Stimulated activated CD4-positive, alpha-beta T cell treated with anti-CD3 and anti-CD28 coated beads, TNF-alpha, amount 100 ng/mL, for 24 hours (primary cell): ENCODE measurements at regions not wholly inside any gene's neighbourhood (a gene's known extent, or its start where the extent isn't known, plus 50 kb on each side); places are given as distances from the start of the nearest gene placed in this dataset.
"Not testable (repeated sequence)": the region's sequence is repeated elsewhere in the genome, so short reads cannot be mapped to it uniquely, and the experiment has no call there.

ENCODE experiments used
- DNase-seq, 3 experiments: peaks; one replicate each; pipeline ENCODE4 v3.0.0-alpha.2; 2020; ENCODE audit warnings: low read depth in 3 of 3

- no peak for DNase-seq
Measured at GRCh38 chr18:41899535-41899934, 55.5 kb upstream of the PIK3C3 start.

DNA sequence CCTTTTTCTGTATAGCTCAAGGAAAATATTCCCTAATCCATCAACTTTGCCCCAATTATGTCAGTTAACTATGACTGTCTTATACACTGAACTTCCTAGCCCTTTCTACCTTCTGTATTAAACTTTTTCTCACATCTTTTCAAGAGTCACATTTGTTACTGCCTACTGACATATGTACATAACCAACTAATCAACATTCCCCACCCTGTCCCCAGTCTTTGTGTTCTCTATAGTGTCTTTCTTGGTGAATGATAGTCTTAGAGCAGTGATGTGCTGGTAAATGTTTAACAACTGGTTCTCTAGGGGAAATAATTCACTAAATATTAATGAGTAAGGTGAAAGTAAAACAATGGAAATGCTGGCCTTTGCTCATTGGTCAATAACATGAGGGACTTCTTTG is 61.6 kb upstream of the PIK3C3 start:
- no peak for DNase-seq

DNA sequence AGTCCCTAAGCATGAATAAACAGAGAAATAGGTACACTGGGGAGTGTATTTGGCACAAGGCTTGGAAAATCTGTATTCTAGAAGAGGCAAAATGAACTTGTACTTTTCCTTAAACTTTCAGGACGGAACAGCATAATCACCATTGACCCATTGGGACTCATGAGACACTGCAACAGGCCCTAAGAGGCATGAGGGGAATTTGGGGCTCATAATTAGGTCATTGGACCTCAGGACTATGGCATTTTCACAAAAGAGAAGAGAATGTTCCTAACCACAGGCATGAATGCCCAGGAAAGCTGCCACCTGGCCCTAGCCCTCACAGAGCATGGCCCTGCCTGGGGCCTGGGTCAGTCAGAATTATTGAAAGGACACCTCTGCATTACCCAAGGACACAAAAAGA is 67.9 kb upstream of the PIK3C3 start:
- no peak for DNase-seq

GRCh38 chr18:41886126-41886807 is 68.8 kb upstream of the PIK3C3 start:
- no peak for DNase-seq

DNA sequence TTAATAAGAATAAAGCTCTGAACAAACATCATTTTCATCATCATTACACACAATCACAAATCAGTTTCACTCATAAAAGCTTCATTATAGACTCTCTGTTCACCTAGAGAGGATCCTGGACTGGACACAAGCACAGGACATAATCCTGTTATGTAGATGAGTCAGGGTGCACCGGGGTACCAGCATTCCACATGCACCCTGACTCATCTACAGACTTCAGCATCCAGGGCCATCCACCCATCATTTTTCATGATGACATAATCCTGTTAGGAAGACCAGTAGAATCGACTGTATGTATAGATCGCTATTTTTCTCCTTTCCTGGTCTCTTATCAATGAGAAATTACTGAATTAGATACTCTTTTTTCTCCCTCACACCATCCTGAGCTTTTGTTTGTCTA is 73.7 kb upstream of the PIK3C3 start:
- no peak for DNase-seq

GRCh38 chr18:41879256-41879655 is 75.8 kb upstream of the PIK3C3 start:
- no peak for DNase-seq

DNA sequence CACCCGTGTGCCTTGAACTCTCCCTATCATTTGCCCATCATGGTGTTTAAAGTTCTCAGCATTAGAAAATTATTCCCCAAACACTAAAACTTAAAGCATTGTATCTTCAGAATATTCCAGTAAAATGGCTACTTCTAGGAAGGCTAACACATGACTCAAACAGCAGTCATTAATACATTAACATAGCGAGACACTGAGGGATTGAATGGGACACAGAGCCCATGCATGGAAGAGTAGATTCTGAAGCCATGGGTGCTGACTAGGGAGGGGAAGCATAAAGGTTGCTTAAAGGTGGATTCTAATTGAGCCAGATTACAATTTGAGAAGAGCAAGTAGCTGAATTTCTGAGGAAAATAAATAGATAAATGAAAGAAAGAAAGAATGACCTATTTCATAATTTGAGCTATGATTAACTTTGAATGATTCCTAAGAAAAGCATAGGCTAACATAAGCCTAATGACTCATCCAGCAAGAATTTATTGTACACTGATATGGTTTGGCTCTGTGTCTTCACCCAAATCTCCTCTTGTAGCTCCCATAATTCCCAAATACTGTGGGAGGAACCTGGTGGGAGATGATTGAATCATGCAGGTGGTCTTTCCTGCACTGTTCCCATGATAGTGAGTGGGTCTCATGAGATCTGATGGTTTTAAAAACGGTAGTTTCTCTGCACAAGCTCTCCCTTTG is 79.8 kb upstream of the PIK3C3 start:
- no peak for DNase-seq

DNA sequence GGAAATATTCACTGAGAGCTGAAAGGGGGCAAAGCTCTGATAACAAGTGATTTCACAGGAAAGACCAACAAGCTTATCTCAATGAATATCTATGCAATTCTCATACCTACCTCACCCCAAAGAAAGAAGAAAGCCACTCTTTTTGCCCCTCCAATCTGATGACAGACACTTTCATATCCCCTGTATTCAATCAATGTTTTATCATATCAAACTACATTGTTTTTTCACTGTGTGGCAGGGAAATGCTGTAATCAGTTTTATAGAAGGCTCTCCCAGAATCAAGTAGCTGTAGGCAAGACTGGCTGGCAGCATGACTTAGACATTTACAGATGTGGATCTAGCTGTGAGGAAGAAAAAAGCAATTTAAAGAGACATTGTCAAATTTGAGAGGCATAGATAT is 81.3 kb upstream of the PIK3C3 start:
- no peak for DNase-seq

DNA sequence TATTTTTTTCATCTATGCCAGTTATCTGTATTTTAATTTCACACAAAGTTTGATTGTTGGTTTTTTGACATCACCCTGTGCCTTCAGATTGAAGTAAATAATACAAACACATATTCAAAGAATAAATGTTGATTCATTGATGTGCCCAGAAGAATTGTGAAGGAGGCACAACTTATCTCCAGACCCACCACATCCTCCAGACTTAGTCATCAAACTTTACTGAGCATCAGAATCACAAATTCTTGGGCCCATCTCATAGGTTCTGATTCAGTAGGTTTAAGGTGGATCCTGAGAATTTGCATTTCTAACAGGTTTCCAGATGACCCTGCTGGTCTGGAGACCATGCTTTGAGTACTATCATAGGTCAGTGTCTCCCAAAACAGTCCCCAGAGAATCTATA is 82.8 kb upstream of the PIK3C3 start:
- DNase-seq = no peak

- no peak for DNase-seq
Measured at GRCh38 chr18:41871229-41872000, 83.6 kb upstream of the PIK3C3 start.

- no peak for DNase-seq
Measured at GRCh38 chr18:41870817-41871216, 84.2 kb upstream of the PIK3C3 start.

DNA sequence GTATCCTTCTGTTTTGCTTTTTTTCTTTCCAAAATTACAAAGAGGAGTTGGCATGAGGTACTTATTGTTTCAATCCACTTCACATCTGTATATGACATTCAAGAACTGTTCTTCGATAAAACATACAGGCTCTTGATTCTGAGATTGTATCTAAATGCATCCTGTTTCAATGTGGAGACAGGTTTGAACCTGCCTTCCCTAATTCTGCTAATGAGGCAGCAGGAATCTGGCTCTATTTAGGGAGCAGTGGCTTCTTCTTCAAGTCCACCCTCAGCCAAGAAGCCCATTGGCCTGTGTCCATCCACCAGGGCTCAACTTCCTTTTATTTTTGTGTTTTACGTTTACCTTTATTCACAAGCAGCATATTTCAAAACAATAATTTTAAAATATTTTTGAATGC is 84.8 kb upstream of the PIK3C3 start:
- no peak for DNase-seq

DNA sequence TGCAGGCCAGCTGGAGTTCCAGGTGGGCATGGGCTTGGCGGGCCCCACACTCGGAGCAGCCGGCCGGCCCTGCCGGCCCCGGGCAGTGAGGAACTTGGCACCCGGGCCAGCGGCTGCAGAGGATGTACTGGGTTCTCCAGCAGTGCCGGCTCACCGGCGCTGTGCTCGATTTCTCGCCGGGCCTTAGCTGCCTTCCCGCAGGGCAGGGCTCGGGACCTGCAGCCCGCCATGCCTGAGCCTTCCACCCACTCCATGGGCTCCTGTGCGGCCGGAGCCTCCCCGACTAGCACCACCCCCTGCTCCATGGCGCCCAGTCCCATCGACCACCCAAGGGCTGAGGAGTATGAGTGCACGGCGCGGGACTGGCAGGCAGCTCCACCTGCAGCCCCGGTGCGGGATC is 89.2 kb upstream of the PIK3C3 start:
- DNase-seq = not testable (repeated sequence)

- no peak for DNase-seq
Measured at GRCh38 chr18:41864216-41864615, 90.8 kb upstream of the PIK3C3 start.

- DNase-seq = no peak
Measured at GRCh38 chr18:41862921-41863320, 92.1 kb upstream of the PIK3C3 start.

DNA sequence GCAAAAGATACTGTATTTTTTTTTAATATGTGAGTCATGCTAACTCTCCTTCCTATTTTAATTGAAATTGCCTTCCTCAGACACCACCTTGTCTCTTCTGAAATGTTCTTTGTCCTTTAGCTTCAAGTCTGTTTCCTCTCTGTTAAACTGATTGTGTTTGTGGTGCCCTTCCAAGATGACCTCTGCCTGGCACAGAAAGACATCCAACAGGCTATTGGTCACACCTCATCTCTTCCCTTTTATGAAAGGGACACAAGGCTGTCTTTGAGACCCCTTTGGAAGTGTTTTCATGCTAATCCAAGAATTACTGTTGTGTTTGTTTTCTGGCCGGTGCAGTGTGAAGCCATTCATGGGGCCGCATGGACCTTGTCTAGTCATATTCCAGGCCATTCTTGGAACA is 94.0 kb upstream of the PIK3C3 start:
- no peak for DNase-seq

DNA sequence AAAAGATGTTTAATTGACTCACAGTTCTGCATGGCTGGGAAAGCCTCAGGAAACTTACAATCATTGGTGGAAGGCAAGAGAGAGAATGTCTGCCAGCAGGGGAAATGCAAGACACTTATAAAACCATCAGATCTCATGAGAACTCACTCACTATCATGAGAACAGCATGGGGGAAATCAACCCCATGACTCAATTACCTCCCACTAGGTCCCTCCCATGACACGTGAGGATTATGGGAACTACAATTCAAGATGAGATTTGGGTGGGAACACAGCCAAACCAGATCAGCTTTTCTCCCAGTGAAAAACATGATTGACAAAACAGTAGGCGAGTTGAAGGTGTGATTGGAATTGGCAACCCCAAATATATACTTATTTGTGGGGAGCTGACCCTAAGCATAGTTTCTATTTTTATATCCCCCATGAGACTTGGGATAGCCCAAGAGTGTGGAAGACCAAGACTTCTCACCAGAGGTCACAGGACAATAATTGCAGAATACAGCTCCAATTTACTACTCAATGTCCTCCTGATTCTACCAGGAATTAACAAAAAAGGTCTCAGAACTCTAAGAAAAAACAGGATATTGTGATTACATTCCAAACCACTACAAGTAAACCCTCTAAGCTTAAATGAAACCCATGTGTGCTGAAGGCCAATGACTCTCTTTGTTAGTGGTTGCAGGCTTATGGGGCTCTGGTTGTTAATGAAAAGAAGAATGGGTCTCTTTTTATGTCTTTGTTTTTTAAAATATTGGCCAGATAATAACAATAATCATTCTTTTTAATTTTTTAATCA is 96.1 kb upstream of the PIK3C3 start:
- no peak for DNase-seq

DNA sequence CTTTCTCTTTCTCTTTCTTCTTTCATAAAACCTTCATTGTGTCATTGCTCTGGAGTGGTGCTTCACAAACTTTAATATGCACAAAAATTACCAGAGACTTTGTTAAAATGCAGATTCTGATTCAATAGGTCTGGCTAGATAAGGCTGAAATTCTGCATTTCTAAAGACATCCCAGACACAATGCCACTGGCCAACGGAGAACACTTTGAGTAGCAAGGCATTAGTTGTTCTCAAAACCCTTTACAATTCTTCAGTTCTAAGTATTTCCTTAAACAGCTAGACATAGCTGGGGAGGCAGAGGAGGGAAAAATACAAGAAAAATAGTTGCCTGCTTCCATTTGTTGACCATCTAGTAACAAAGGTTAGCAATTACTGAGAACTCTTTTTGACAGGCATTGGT is 101.8 kb upstream of the PIK3C3 start:
- DNase-seq = no peak

DNA sequence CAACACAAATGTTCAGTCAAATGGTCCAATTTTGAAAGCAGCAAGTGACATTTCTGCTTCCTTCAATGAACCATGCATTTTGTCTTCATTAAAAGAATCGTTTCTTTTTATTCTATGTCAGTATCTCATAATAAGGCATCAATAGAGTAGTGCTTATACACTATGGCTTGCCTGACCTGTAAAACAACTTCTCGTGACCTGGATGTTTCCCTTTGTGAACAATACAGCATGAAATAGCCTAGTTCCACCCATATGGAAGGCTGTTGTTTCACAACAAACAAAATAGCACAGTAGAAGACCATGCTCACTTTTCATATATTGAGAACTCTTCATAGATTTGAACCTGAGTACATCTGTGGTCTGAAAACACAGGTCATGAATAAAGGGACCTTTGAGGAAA is 104.3 kb upstream of the PIK3C3 start:
- DNase-seq = no peak

GRCh38 chr18:41849632-41850031 is 105.4 kb upstream of the PIK3C3 start:
- no peak for DNase-seq

- DNase-seq = no peak
Measured at GRCh38 chr18:41845563-41845962, 109.5 kb upstream of the PIK3C3 start.

GRCh38 chr18:41842886-41843285 is 112.1 kb upstream of the PIK3C3 start:
- no peak for DNase-seq
